Activated T-helper 2 cell treated with anti-CD3 and anti-CD28 coated beads, Interferon-gamma antibody, Interleukin-2, Interleukin-4, amounts not matched to agents 10 μg/mL and 5 μg/mL and 100 μg/mL, durations not matched to agents 14 hours and 24 hours and 36 hours (primary cell): ENCODE measurements at regions not wholly inside any gene's neighbourhood (a gene's known extent, or its start where the extent isn't known, plus 50 kb on each side); places are given as distances from the start of the nearest gene placed in this dataset.

ENCODE experiments used
- DNase-seq: peaks from one replicate; pipeline ENCODE4 v3.0.0; 2021; ENCODE audit warnings: low spot score
- H3K27ac Mint-ChIP-seq: one replicate; pipeline ENCODE4 v1.8.0; 2021; ENCODE audit warnings: mixed read lengths
- H3K27me3 Mint-ChIP-seq: one replicate; pipeline ENCODE4 v1.8.0; 2021; ENCODE audit warnings: low read depth, mixed read lengths
- H3K36me3 Mint-ChIP-seq: one replicate; pipeline ENCODE4 v1.8.0; 2021; ENCODE audit warnings: low read depth, mixed read lengths
- H3K4me1 Mint-ChIP-seq: one replicate; pipeline ENCODE4 v1.8.0; 2021; ENCODE audit warnings: low read depth, mixed read lengths
- H3K4me3 Mint-ChIP-seq: one replicate; pipeline ENCODE4 v1.8.0; 2021; ENCODE audit warnings: low read depth, mild to moderate bottlenecking, moderate library complexity, mixed read lengths
- H3K9me3 Mint-ChIP-seq: one replicate; pipeline ENCODE4 v1.8.0; 2021; ENCODE audit warnings: mixed read lengths
- intact Hi-C: fragments of 100-400 bp; cut with micrococcal nuclease; formaldehyde crosslinking; loops from one replicate; pipeline ENCODE4 v1.15.1; 2023

DNA sequence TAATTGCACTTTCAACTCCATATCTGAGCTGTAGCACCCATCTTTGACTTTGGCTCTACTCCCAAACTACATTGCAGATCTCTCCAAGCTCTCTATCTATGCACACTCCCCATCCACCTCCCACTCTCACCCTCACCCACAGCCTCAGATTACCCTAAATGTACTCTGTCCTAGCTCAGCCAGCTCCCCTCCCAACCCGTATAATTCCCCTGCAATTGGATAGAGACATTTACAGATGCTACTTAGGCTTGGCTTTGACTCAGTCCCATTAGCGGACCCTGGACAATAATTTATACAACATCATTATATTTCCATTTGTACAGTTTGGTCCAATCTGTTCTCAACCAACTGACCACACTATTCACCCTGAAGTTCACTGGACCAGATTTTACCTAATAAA lies 338.9 kb upstream of the ANO3 start:
- peaks cover 11% of the 10 kb centered on the region for H3K9me3 Mint-ChIP-seq
- intact Hi-C loops: no loop called here
- DNase-seq: no peak
- no peaks in the 10 kb centered on the region for H3K36me3 Mint-ChIP-seq
- H3K4me1 Mint-ChIP-seq: no peaks in the 10 kb centered on the region
- H3K4me3 Mint-ChIP-seq: no peak overlapping the region
- H3K27me3 Mint-ChIP-seq: no peaks in the 10 kb centered on the region
- no peak overlapping the region for H3K27ac Mint-ChIP-seq

DNA sequence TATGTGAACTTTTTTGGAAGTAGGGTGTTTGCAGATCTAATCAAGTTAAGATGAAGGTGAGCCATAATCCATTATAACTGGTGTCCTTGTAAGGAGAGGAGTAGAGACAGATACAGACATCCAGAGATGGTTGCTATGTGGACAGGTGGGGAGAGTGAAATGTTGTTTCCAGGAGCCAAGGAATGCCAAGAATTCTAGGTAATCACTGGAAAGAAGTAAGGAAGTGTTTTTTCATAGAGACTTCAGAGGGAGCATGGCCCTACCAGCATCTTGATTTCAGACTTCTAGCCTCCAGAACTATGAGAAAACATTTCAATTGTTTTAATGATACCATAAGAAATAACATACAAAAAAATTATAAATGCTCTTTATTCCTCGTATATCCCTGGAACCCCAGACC lies 320.5 kb upstream of the ANO3 start:
- no peak for DNase-seq
- H3K4me1 Mint-ChIP-seq: no peaks in the 10 kb centered on the region
- intact Hi-C loops: no loop called here
- H3K4me3 Mint-ChIP-seq: no peak overlapping the region
- no peaks in the 10 kb centered on the region for H3K36me3 Mint-ChIP-seq
- no peaks in the 10 kb centered on the region for H3K27me3 Mint-ChIP-seq
- H3K9me3 Mint-ChIP-seq: peaks cover 14% of the 10 kb centered on the region
- no peak overlapping the region for H3K27ac Mint-ChIP-seq

DNA sequence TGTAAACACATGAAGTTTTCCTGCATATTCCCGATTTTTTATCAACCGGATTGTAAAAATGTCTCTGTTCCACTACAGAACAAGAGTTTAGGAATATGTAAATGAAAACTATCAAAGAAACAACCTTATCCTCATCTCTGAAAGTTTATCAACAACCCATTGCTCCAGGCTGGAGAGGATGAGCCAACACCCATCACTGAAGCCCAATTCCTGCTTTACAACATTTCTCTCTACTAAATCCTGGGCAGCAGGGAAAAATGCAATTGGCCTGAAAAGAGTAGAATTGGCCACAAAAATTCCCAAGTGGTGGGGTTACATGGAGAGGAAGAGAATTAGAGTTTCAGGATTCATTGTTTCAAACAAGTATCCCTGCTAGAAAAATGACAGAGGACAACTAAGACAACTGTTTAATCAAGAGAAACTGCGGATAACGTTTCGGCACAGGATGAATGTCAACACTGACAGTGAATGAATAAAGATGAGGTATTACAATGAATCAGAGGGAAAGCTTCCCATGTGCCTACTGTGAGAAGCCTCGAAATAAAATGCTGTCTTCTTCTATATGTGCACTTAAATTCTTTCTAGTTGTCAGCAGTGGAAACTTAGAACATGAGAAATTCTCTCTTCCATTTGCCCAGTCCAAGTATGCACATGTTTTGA lies 317.3 kb upstream of the ANO3 start:
- peaks cover 10% of the 10 kb centered on the region for H3K9me3 Mint-ChIP-seq
- no peak for DNase-seq
- H3K4me1 Mint-ChIP-seq: no peaks in the 10 kb centered on the region
- H3K27me3 Mint-ChIP-seq: no peaks in the 10 kb centered on the region
- no peak overlapping the region for H3K4me3 Mint-ChIP-seq
- no peak overlapping the region for H3K27ac Mint-ChIP-seq
- no peaks in the 10 kb centered on the region for H3K36me3 Mint-ChIP-seq
- intact Hi-C loops: no loop called here

DNA sequence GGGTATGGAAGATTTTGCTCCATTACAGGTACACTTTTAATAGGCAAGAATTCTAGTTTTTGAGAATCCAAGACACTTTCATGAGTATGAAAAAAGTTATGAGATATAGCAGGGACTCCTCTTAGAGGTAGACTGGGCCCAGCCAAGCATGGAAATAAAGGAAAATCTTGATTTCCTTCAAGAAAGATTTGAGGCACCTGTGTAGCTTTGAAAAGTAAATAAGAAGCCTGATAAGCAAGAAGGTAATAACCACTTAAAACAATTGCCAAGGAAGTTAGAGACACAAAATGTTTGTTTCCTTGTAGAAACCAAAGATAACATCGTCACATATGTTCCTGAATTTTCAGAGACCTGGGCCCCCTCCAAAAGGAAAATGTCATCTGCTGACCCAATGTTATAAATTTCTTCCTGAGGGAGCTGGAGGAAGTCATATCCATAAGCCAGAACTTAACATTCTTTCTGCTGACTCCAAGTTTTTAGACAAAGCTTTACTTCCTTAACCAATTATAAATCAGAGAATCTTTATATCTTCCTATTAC lies 314.5 kb upstream of the ANO3 start:
- H3K4me3 Mint-ChIP-seq: no peak overlapping the region
- H3K4me1 Mint-ChIP-seq: no peaks in the 10 kb centered on the region
- intact Hi-C loops: no loop called here
- no peaks in the 10 kb centered on the region for H3K36me3 Mint-ChIP-seq
- H3K27ac Mint-ChIP-seq: no peak overlapping the region
- no peak for DNase-seq
- H3K27me3 Mint-ChIP-seq: no peaks in the 10 kb centered on the region
- peaks cover 11% of the 10 kb centered on the region for H3K9me3 Mint-ChIP-seq

DNA sequence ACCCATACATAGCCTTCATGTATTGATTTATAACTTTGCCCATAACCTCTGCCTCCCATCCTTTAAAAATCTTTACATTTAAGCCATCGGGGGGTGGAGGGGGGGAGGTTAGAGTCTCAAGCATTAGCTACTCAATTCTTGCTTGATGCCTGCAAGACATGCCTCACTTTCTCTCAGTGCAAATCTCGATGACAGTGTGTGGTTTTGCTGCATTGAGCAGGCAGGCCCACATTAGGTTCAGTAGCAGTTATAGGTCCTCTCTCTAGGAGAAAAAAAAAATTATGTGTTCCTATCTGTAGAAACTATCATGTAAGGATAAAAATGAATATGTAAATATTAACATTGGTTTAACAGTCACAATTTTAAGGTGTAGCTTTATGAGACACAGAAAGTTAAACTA lies 314.0 kb upstream of the ANO3 start:
- Mint-ChIP-seq H3K4me3 (no peak overlapping the region), H3K4me1 (no peaks in the 10 kb centered on the region), H3K27ac (no peak overlapping the region), H3K27me3 (no peaks in the 10 kb centered on the region), H3K36me3 (no peaks in the 10 kb centered on the region), H3K9me3 (peaks cover 11% of the 10 kb centered on the region)
- intact Hi-C loops: no loop called here
- no peak for DNase-seq

DNA sequence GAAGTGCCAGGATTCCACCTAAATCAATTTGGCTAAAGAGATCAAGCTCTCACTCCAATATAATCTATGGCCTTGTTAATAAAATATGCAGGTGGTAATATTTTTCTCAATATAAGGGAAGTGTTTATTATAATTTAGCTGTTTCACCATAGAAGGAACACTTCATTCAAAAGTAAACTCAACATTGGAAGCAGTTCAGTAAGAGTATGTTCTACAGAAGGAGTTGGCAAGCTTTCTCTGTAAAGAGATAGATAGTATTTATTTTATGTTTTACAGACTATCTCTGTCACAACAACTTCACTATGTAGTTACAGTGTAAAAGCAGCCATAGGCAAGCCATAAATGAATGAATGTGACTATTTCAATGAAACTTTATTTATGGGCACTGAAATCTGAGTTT lies 313.6 kb upstream of the ANO3 start:
- no peaks in the 10 kb centered on the region for H3K4me1 Mint-ChIP-seq
- no peak for DNase-seq
- no peak overlapping the region for H3K4me3 Mint-ChIP-seq
- no peaks in the 10 kb centered on the region for H3K36me3 Mint-ChIP-seq
- no peak overlapping the region for H3K27ac Mint-ChIP-seq
- peaks cover 8% of the 10 kb centered on the region for H3K9me3 Mint-ChIP-seq
- intact Hi-C loops: no loop called here
- no peaks in the 10 kb centered on the region for H3K27me3 Mint-ChIP-seq

DNA sequence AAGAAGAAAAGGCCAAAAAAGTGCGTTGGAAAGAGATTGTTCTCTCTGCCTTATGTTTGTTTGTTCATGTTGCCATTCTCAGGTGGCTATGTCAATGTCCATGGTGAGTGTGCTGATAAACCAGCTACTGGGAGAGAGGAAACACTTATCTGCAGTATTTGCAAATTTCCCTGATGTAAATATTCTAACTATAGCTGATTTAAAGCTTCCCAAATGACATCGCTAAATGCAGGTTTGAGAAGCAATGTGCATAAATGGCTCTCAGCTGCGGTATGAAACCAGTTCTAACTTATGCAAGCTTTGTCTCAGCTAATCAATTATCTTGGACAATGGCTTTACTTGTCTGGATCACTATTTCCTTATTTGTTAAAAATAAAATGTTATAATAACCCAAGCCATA lies 312.5 kb upstream of the ANO3 start:
- no peaks in the 10 kb centered on the region for H3K36me3 Mint-ChIP-seq
- H3K4me1 Mint-ChIP-seq: no peaks in the 10 kb centered on the region
- intact Hi-C loops: no loop called here
- DNase-seq: no peak
- H3K27me3 Mint-ChIP-seq: no peaks in the 10 kb centered on the region
- no peak overlapping the region for H3K4me3 Mint-ChIP-seq
- peaks cover 9% of the 10 kb centered on the region for H3K9me3 Mint-ChIP-seq
- no peak overlapping the region for H3K27ac Mint-ChIP-seq

DNA sequence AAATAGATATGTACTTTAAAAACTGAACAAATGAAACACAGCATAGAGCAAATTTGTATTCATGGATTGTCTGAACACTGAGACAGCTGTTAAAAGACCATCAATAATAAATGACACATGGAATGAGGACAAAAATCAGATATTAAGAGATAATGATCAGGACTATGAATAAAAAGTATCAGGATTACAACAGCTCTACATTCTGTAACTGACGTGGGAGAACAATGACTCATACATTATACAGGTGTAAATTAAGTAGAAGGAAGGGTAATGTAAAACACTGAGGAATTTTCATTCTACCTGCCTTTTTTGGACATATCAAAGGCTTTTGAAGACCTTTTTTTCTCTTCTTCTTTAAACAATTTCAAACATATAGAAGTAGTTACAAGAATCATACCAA lies 310.9 kb upstream of the ANO3 start:
- intact Hi-C loops: no loop called here
- H3K27ac Mint-ChIP-seq: no peak overlapping the region
- no peaks in the 10 kb centered on the region for H3K4me1 Mint-ChIP-seq
- DNase-seq: no peak
- no peak overlapping the region for H3K4me3 Mint-ChIP-seq
- H3K36me3 Mint-ChIP-seq: no peaks in the 10 kb centered on the region
- peaks cover 10% of the 10 kb centered on the region for H3K9me3 Mint-ChIP-seq
- no peaks in the 10 kb centered on the region for H3K27me3 Mint-ChIP-seq

DNA sequence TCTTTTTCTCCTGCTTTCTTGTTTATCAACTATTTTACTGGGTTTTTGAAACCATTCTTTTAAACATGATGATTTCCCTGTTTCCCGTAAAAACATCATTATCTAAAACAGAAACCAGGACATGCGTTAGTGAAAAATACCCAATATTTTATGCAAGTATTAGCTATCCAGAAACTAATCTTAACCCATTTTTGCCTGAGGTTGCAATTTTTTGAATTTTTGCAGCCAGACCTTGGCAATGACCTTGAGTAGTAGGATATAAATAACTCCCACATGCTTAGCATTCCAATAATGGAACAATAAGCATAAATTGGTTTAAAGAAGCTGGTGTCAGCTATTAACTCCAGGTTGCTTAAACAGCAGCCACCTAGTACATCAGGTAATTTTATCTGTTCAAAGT lies 308.9 kb upstream of the ANO3 start:
- no peaks in the 10 kb centered on the region for H3K4me1 Mint-ChIP-seq
- no peak for DNase-seq

DNA sequence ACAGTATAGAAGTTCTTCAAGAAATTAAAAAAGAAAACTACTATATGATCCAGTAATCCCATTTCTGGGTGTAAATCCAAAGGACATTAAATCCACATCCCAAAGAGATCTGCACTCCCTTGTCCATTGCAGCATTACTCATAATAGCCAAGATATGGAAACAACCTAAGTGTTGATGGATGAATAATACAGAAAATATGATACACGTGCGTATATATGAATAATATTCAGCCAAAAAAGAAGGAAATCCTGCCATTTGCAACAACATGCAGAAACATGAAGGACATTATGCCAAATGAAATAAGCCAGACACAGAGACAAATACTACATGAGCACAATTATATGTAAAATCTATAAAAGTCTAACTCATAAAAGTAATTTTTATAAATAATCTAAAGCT lies 306.3 kb upstream of the ANO3 start:
- intact Hi-C loops: no loop called here
- Mint-ChIP-seq H3K9me3 (peaks cover 20% of the 10 kb centered on the region), H3K27me3 (no peaks in the 10 kb centered on the region), H3K4me3 (no peak overlapping the region), H3K27ac (no peak overlapping the region), H3K4me1 (no peaks in the 10 kb centered on the region), H3K36me3 (no peaks in the 10 kb centered on the region)
- DNase-seq: no peak

More for the DNA sequence above, 308.9 kb upstream of the ANO3 start:
- H3K4me3 Mint-ChIP-seq: no peak overlapping the region
- H3K27ac Mint-ChIP-seq: no peak overlapping the region
- intact Hi-C loops: no loop called here
- H3K27me3 Mint-ChIP-seq: no peaks in the 10 kb centered on the region
- H3K9me3 Mint-ChIP-seq: peaks cover 14% of the 10 kb centered on the region
- H3K36me3 Mint-ChIP-seq: no peaks in the 10 kb centered on the region

DNA sequence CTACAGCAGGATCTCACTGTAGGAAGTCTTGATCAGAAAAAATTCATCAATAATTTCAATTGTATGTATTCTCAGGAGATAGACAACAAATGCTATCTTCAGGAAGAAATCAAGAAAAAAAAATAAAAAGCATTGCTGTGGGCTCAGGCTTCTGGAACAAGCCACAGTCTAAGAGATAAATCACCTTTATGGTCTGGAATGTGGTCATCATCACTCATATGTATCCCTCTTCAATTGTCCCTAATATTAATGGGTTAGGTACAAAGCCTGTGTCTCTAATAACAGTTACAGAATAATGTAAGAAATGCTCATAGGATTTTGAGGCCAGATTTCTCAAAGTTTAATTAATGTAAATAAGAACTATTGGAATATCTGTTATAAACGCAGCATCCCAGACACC lies 305.9 kb upstream of the ANO3 start:
- intact Hi-C loops: no loop called here
- no peaks in the 10 kb centered on the region for H3K27me3 Mint-ChIP-seq
- H3K4me3 Mint-ChIP-seq: no peak overlapping the region
- no peak for DNase-seq
- no peaks in the 10 kb centered on the region for H3K4me1 Mint-ChIP-seq
- no peaks in the 10 kb centered on the region for H3K36me3 Mint-ChIP-seq
- H3K9me3 Mint-ChIP-seq: peaks cover 16% of the 10 kb centered on the region
- H3K27ac Mint-ChIP-seq: no peak overlapping the region

DNA sequence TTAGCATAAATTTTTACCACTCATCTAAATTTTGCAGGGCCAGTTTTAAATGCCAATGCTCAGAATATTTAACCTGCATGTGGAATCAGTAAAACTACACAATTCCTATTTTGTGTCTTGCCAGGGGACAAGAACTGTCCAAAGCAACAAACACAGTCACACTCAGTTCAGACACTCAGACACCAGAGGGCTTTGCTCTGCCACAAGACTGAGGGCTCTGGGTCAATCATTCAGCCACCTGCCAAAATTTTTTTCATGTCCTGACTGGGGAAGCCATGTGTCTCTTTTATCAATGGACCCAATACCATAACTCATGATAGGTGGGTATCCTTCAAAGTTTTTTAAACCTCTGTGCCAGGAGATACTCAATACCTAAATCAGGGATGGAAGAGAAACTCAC lies 304.0 kb upstream of the ANO3 start:
- H3K27me3 Mint-ChIP-seq: no peaks in the 10 kb centered on the region
- H3K9me3 Mint-ChIP-seq: peaks cover 16% of the 10 kb centered on the region
- no peak for DNase-seq
- H3K4me3 Mint-ChIP-seq: no peak overlapping the region
- no peak overlapping the region for H3K27ac Mint-ChIP-seq
- intact Hi-C loops: no loop called here
- H3K36me3 Mint-ChIP-seq: no peaks in the 10 kb centered on the region
- H3K4me1 Mint-ChIP-seq: no peaks in the 10 kb centered on the region

DNA sequence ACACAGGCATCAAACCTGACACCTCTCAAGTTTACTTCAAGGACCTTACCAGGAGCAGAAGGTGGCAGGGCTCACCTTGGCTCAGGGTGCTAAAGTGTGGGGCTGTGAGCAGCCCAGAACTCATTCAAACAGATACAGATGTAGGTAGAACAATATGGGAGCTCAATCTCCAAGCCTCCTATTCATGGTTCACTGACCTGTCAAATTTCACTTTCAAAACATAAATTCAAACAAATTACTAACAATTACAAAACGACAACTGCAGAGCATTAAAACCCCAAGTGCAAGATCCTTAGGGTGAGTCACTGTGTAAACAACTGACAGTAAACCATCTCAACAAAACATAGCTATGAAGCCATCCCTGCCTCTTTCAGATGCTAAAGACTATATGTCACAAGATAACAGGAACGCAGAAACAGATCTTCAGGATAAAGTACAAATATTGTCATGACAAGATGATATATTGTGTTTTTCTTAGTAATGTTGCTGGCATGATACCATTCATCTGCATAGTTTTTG lies 303.5 kb upstream of the ANO3 start:
- H3K27ac Mint-ChIP-seq: no peak overlapping the region
- intact Hi-C loops: no loop called here
- no peaks in the 10 kb centered on the region for H3K4me1 Mint-ChIP-seq
- no peaks in the 10 kb centered on the region for H3K36me3 Mint-ChIP-seq
- no peak for DNase-seq
- H3K9me3 Mint-ChIP-seq: peaks cover 16% of the 10 kb centered on the region
- H3K27me3 Mint-ChIP-seq: no peaks in the 10 kb centered on the region
- H3K4me3 Mint-ChIP-seq: no peak overlapping the region

DNA sequence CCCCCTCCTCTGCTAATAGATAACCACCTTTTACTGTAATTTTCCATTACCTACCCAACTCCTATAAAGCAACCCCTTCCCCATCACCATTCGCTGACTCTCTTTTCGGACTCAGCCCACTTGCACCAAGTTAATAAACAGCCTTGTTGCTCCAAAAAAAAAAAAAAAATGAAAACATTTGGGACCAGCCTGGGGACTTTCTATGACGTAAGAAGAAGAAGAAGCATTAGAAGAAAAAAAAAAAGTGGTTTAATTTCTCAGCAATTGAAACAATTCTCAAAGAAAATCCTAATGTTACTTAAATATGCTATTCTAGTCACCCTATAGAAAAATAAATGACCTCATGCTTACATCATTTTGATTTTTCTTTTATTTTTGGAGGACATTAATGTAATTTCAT lies 301.5 kb upstream of the ANO3 start:
- H3K27ac Mint-ChIP-seq: no peak overlapping the region
- H3K4me3 Mint-ChIP-seq: no peak overlapping the region
- H3K4me1 Mint-ChIP-seq: no peaks in the 10 kb centered on the region
- no peak for DNase-seq
- peaks cover 17% of the 10 kb centered on the region for H3K9me3 Mint-ChIP-seq
- H3K27me3 Mint-ChIP-seq: no peaks in the 10 kb centered on the region
- intact Hi-C loops: no loop called here
- H3K36me3 Mint-ChIP-seq: no peaks in the 10 kb centered on the region
